ENCODE measurements at regions not wholly inside any gene's neighbourhood (a gene's known extent, or its start where the extent isn't known, plus 50 kb on each side); places are given as distances from the start of the nearest gene placed in this dataset.

- intact Hi-C loops (cut with micrococcal nuclease) = no loop called here
- Mint-ChIP-seq H3K4me1 (ENCODE audit: insufficient read depth, unreplicated experiment) (peaks cover 6% of the 10 kb centered on the region), H3K9me3 (ENCODE audit: unreplicated experiment) (no peaks in the 10 kb centered on the region), H3K27ac (ENCODE audit: low read depth, unreplicated experiment) (no peak overlapping the region), H3K27me3 (ENCODE audit: insufficient read depth, unreplicated experiment) (peaks cover 55% of the 10 kb centered on the region), H3K36me3 (ENCODE audit: insufficient read depth, unreplicated experiment) (no peaks in the 10 kb centered on the region), H3K4me3 (ENCODE audit: unreplicated experiment) (no peak overlapping the region)
- BruUV-seq (replicated peaks) = no TSS peak
- CTCF ChIA-PET = no interaction called here
- TF ChIP-seq CTCF (IDR thresholded peaks at IDR 0.05; ENCODE audit: unreplicated experiment) = no peak
- POLR2A ChIA-PET = no interaction called here
- DNase-seq (ENCODE audit: unreplicated experiment) = no peak
Observed at GRCh38 chr10:113354711-113355110, 198.1 kb upstream of the HABP2 start.

GRCh38 chr10:113356794-113357680 lies 195.8 kb upstream of the HABP2 start:
- no peak for DNase-seq (ENCODE audit: unreplicated experiment)
- Mint-ChIP-seq H3K36me3 (ENCODE audit: insufficient read depth, unreplicated experiment) (no peaks in the 10 kb centered on the region), H3K4me3 (ENCODE audit: unreplicated experiment) (no peak overlapping the region), H3K27me3 (ENCODE audit: insufficient read depth, unreplicated experiment) (peaks cover 62% of the 10 kb centered on the region), H3K27ac (ENCODE audit: low read depth, unreplicated experiment) (no peak overlapping the region), H3K9me3 (ENCODE audit: unreplicated experiment) (no peaks in the 10 kb centered on the region), H3K4me1 (ENCODE audit: insufficient read depth, unreplicated experiment) (peaks cover 14% of the 10 kb centered on the region)
- POLR2A ChIA-PET = interaction anchor here (1.0 kb wide), 1 partner anchor 44 kb away, joined by 3 read pairs; no protein-coding TSS in a partner anchor
- no TSS peak for BruUV-seq (replicated peaks)
- CTCF ChIA-PET = interaction anchor here (0.6 kb wide), 1 partner anchor 491 kb away, joined by 3 read pairs; no protein-coding TSS in a partner anchor
- intact Hi-C loops (cut with micrococcal nuclease) = no loop called here
- no peak for TF ChIP-seq CTCF (IDR thresholded peaks at IDR 0.05; ENCODE audit: unreplicated experiment)

GRCh38 chr10:113357681-113358300 lies 195.1 kb upstream of the HABP2 start:
- Mint-ChIP-seq H3K4me1 (ENCODE audit: insufficient read depth, unreplicated experiment) (peaks cover 22% of the 10 kb centered on the region), H3K4me3 (ENCODE audit: unreplicated experiment) (no peak overlapping the region), H3K36me3 (ENCODE audit: insufficient read depth, unreplicated experiment) (no peaks in the 10 kb centered on the region), H3K9me3 (ENCODE audit: unreplicated experiment) (no peaks in the 10 kb centered on the region), H3K27me3 (ENCODE audit: insufficient read depth, unreplicated experiment) (peaks cover 54% of the 10 kb centered on the region), H3K27ac (ENCODE audit: low read depth, unreplicated experiment) (no peak overlapping the region)
- intact Hi-C loops (cut with micrococcal nuclease) = no loop called here
- DNase-seq (ENCODE audit: unreplicated experiment) = no peak
- no peak for TF ChIP-seq CTCF (IDR thresholded peaks at IDR 0.05; ENCODE audit: unreplicated experiment)
- CTCF ChIA-PET = interaction anchor here (0.6 kb wide), 2 partner anchors 492 to 1922 kb away, joined by 3 to 4 read pairs; no protein-coding TSS in a partner anchor
- POLR2A ChIA-PET = interaction anchor here (1.0 kb wide), 1 partner anchor 44 kb away, joined by 3 read pairs; no protein-coding TSS in a partner anchor
- no TSS peak for BruUV-seq (replicated peaks)

- no peak for DNase-seq (ENCODE audit: unreplicated experiment)
- TF ChIP-seq CTCF (IDR thresholded peaks at IDR 0.05; ENCODE audit: unreplicated experiment) = no peak
- peaks cover 44% of the 10 kb centered on the region for H3K27me3 Mint-ChIP-seq (ENCODE audit: insufficient read depth, unreplicated experiment)
- H3K27ac Mint-ChIP-seq (ENCODE audit: low read depth, unreplicated experiment) = no peak overlapping the region
- ChIA-PET POLR2A (interaction anchor here (0.5 kb wide), 1 partner anchor 628 kb away, joined by 4 read pairs; no protein-coding TSS in a partner anchor), CTCF (interaction anchor here (0.6 to 2.4 kb wide), 3 partner anchors 11 to 201 kb away, joined by 3 to 9 read pairs (median 3); no protein-coding TSS in a partner anchor)
- no peaks in the 10 kb centered on the region for H3K9me3 Mint-ChIP-seq (ENCODE audit: unreplicated experiment)
- peaks cover 23% of the 10 kb centered on the region for H3K4me1 Mint-ChIP-seq (ENCODE audit: insufficient read depth, unreplicated experiment)
- no peaks in the 10 kb centered on the region for H3K36me3 Mint-ChIP-seq (ENCODE audit: insufficient read depth, unreplicated experiment)
- no TSS peak for BruUV-seq (replicated peaks)
- intact Hi-C loops (cut with micrococcal nuclease) = no loop called here
- no peak overlapping the region for H3K4me3 Mint-ChIP-seq (ENCODE audit: unreplicated experiment)
Observed at GRCh38 chr10:113359655-113360054, 193.2 kb upstream of the HABP2 start.
